BJ (cell line): ENCODE measurements at regions not wholly inside any gene's neighbourhood (a gene's known extent, or its start where the extent isn't known, plus 50 kb on each side); places are given as distances from the start of the nearest gene placed in this dataset.

Experiments used
- CTCF ChIA-PET: fragments of 350-600 bp; formaldehyde crosslinking; extraction: SDS; loops from one replicate; lab custom pipeline; 2021; ENCODE audit warnings: antibody characterized with exemption, inconsistent platforms; lab: Yijun Ruan, JAX
- POLR2A ChIA-PET: fragments of 300-600 bp; sonication (Branson Sonifier 250); formaldehyde crosslinking; extraction: SDS; loops from one replicate; lab custom pipeline; 2021; ENCODE audit warnings: antibody characterized with exemption; lab: Charles Lee
- DNase-seq: peaks from one replicate; pipeline ENCODE4 v3.0.0-alpha.2; 2011; ENCODE audit warnings: low read depth
- H3K27me3 ChIP-seq: 2 replicates; pipeline ENCODE4 v1.6.0; 2011; ENCODE audit warnings: low read length; ENCODE audit not compliant: control insufficient read depth, insufficient read depth
- H3K36me3 ChIP-seq: 2 replicates; pipeline ENCODE4 v1.5.1; 2011; ENCODE audit warnings: low read length; ENCODE audit not compliant: control insufficient read depth, insufficient read depth
- H3K4me3 ChIP-seq: 2 replicates; pipeline ENCODE4 v1.5.1; 2011; ENCODE audit warnings: low read depth, mild to moderate bottlenecking, control low read depth, low read length
- CTCF ChIP-seq: IDR thresholded peaks from 2 replicates; pipeline ENCODE4 v1.5.1; 2011; ENCODE audit warnings: low read depth, mild to moderate bottlenecking, control low read depth, inconsistent platforms, low read length, moderate library complexity; ENCODE audit not compliant: insufficient read depth

GRCh38 chr5:171588046-171588445, 168.6 kb downstream of the FGF18 start:
- Histone ChIP-seq H3K36me3 (no peaks in the 10 kb centered on the region), H3K27me3 (peaks cover 7% of the 10 kb centered on the region), H3K4me3 (no peak overlapping the region)
- DNase-seq, result no peak
- TF ChIP-seq CTCF, result no peak
- ChIA-PET CTCF (no interaction called here), POLR2A (interaction anchor here (0.7 kb wide), 1 partner anchor 216 kb away, joined by 7 read pairs; no protein-coding TSS in a partner anchor)

GRCh38 chr5:171588790-171589189, 169.3 kb downstream of the FGF18 start:
- Histone ChIP-seq H3K36me3 (no peaks in the 10 kb centered on the region), H3K27me3 (peaks cover 7% of the 10 kb centered on the region), H3K4me3 (no peak overlapping the region)
- DNase-seq, result no peak
- POLR2A ChIA-PET, result no interaction called here
- TF ChIP-seq CTCF, result no peak
- CTCF ChIA-PET, result no interaction called here

DNA sequence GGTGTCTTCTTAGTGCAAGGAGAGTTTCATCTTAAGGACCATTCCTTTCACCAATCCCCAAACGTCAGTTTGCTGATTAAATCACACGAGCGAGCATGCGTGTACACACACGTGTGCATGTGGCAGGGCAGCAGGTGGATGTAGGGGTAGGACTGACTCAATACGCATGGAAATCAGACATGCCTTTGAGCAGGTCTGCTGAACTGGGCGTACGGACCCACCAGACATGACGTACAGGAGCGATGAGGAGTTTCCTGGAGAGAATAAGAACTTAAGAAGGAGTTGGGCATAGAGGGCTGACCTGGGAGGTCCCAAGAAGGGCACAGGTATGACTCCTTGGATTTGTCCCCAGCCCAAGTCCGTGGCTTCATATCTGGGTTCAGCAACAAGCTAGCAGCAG, 170.0 kb downstream of the FGF18 start:
- no peaks in the 10 kb centered on the region for H3K36me3 ChIP-seq
- H3K4me3 ChIP-seq, result no peak overlapping the region
- TF ChIP-seq CTCF, result no peak
- no peak for DNase-seq
- H3K27me3 ChIP-seq, result peaks cover 7% of the 10 kb centered on the region
- ChIA-PET POLR2A (no interaction called here), CTCF (no interaction called here)

GRCh38 chr5:171592076-171592475, 172.6 kb downstream of the FGF18 start:
- Histone ChIP-seq H3K27me3 (peaks cover 5% of the 10 kb centered on the region; the same call in 1 of the 2 replicates), H3K36me3 (no peaks in the 10 kb centered on the region), H3K4me3 (no peak overlapping the region)
- TF ChIP-seq CTCF, result no peak
- no peak for DNase-seq
- CTCF ChIA-PET, result interaction anchor here (0.6 to 1.5 kb wide), 2 partner anchors 19 to 33 kb away, joined by 3 read pairs; no protein-coding TSS in a partner anchor
- POLR2A ChIA-PET, result no interaction called here

- Histone ChIP-seq H3K4me3 (no peak overlapping the region), H3K27me3 (peaks cover 4% of the 10 kb centered on the region; the same call in 1 of the 2 replicates), H3K36me3 (no peaks in the 10 kb centered on the region)
- ChIA-PET POLR2A (no interaction called here), CTCF (interaction anchor here (0.6 kb wide), 1 partner anchor 33 kb away, joined by 3 read pairs; no protein-coding TSS in a partner anchor)
- TF ChIP-seq CTCF, result no peak
- DNase-seq, result no peak
Observed at GRCh38 chr5:171592736-171593135, 173.3 kb downstream of the FGF18 start.
